Mesendoderm (in vitro differentiated cells): ENCODE measurements at regions not wholly inside any gene's neighbourhood (a gene's known extent, or its start where the extent isn't known, plus 50 kb on each side); places are given as distances from the start of the nearest gene placed in this dataset.

Source experiments
- DNase-seq: peaks from one replicate; pipeline ENCODE4 v3.0.0; 2013
- H2AK5ac ChIP-seq: 2 replicates; pipeline ENCODE4 v1.6.1; 2013; ENCODE audit warnings: low read length, inconsistent platforms
- H2BK120ac ChIP-seq: 2 replicates; pipeline ENCODE4 v1.6.1; 2013; ENCODE audit warnings: low read depth, mild to moderate bottlenecking, low read length, moderate library complexity, mixed read lengths
- H2BK15ac ChIP-seq: replicated peaks from 2 replicates; pipeline ENCODE4 v1.6.1; 2013; ENCODE audit warnings: low read depth, mild to moderate bottlenecking, moderate library complexity
- H2BK5ac ChIP-seq: 2 replicates; pipeline ENCODE4 v1.6.1; 2013; ENCODE audit warnings: low read length, inconsistent platforms
- H3K18ac ChIP-seq: 2 replicates; pipeline ENCODE4 v1.6.1; 2013; ENCODE audit warnings: mild to moderate bottlenecking, low read length, mixed read lengths
- H3K23ac ChIP-seq: one replicate; pipeline ENCODE4 v1.6.1; 2013; ENCODE audit warnings: low read length
- H3K27ac ChIP-seq: 2 replicates; pipeline ENCODE4 v1.5.1; 2013; ENCODE audit warnings: low read depth, mild to moderate bottlenecking, inconsistent platforms, low read length, moderate library complexity
- H3K27me3 ChIP-seq: 2 replicates; pipeline ENCODE4 v1.6.1; 2013; ENCODE audit warnings: low read length, control low read depth, mild to moderate bottlenecking, inconsistent platforms; ENCODE audit not compliant: insufficient read depth, poor library complexity
- H3K36me3 ChIP-seq: 2 replicates; pipeline ENCODE4 v1.6.1; 2013; ENCODE audit warnings: low read length, inconsistent platforms; ENCODE audit not compliant: control insufficient read depth, insufficient read depth
- H3K4ac ChIP-seq: one replicate; pipeline ENCODE4 v1.6.1; 2013; ENCODE audit warnings: low read depth, mild to moderate bottlenecking, low read length, moderate library complexity
- H3K4me1 ChIP-seq: 2 replicates; pipeline ENCODE4 v1.6.1; 2013; ENCODE audit warnings: low read depth, low read length, inconsistent platforms; ENCODE audit not compliant: control insufficient read depth
- H3K4me2 ChIP-seq: 2 replicates; pipeline ENCODE4 v1.6.1; 2013; ENCODE audit warnings: low read length
- H3K4me3 ChIP-seq: 2 replicates; pipeline ENCODE4 v1.5.1; 2013; ENCODE audit warnings: mild to moderate bottlenecking, low read length
- H3K56ac ChIP-seq: one replicate; pipeline ENCODE4 v1.6.1; 2013; ENCODE audit warnings: low read length
- H3K79me1 ChIP-seq: 2 replicates; pipeline ENCODE4 v1.6.1; 2013; ENCODE audit warnings: low read length, inconsistent platforms
- H3K79me2 ChIP-seq: 2 replicates; pipeline ENCODE4 v1.6.1; 2013; ENCODE audit warnings: mild to moderate bottlenecking, low read length; ENCODE audit not compliant: control insufficient read depth, insufficient read depth
- H3K9ac ChIP-seq: 2 replicates; pipeline ENCODE4 v1.6.1; 2013; ENCODE audit warnings: low read length, inconsistent platforms
- H4K5ac ChIP-seq: one replicate; pipeline ENCODE4 v1.6.1; 2013; ENCODE audit warnings: low read length
- H4K8ac ChIP-seq: one replicate; pipeline ENCODE4 v1.6.1; 2013; ENCODE audit warnings: low read depth, mild to moderate bottlenecking, control low read depth, low read length, moderate library complexity
- WGBS: extraction: QIAGEN DNeasy Blood & Tissue Kit; methylation state at CpG from one replicate; pipeline ENCODE4 v1.1.7; 2013; ENCODE audit warnings: low lambda C conversion rate, missing lambda C conversion rate; ENCODE audit not compliant: insufficient coverage; ENCODE audit errors: extremely low coverage; 5-methylcytosine and 5-hydroxymethylcytosine counted together

DNA sequence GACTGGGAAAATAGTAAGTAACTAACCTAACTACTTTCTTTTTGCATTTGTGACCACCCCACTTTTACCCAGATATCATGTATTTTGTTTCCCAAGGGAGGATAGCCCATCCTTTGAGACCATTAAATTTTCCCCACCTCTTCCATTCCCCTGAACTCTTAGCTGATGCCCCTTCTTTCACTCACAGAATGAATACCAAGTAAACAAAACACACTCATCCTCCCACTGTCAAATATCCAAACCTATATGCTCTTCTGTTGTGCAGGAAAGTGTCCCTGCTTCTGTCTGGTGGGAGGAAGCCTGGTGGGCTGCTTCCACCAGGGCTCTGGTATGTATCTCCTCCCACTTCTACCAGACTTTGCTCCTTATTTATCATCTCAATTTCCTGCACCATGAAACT, 64.6 kb upstream of the PARD3B start:
- H2BK15ac ChIP-seq: no peak overlapping the region
- H3K79me2 ChIP-seq: no peaks in the 10 kb centered on the region
- no peak overlapping the region for H2BK5ac ChIP-seq
- no peaks in the 10 kb centered on the region for H3K79me1 ChIP-seq
- no peak overlapping the region for H2AK5ac ChIP-seq
- no peak overlapping the region for H4K8ac ChIP-seq
- H3K27ac ChIP-seq: no peak overlapping the region
- no peaks in the 10 kb centered on the region for H3K4me1 ChIP-seq
- H2BK120ac ChIP-seq: no peak overlapping the region
- H3K23ac ChIP-seq: no peak overlapping the region
- no peak for DNase-seq
- no peak overlapping the region for H3K4ac ChIP-seq
- no peaks in the 10 kb centered on the region for H3K27me3 ChIP-seq
- no peak overlapping the region for H3K4me3 ChIP-seq
- H4K5ac ChIP-seq: no peak overlapping the region
- H3K4me2 ChIP-seq: no peak overlapping the region
- H3K36me3 ChIP-seq: no peaks in the 10 kb centered on the region
- H3K56ac ChIP-seq: no peak overlapping the region
- no peak overlapping the region for H3K18ac ChIP-seq
- no peak overlapping the region for H3K9ac ChIP-seq

DNA sequence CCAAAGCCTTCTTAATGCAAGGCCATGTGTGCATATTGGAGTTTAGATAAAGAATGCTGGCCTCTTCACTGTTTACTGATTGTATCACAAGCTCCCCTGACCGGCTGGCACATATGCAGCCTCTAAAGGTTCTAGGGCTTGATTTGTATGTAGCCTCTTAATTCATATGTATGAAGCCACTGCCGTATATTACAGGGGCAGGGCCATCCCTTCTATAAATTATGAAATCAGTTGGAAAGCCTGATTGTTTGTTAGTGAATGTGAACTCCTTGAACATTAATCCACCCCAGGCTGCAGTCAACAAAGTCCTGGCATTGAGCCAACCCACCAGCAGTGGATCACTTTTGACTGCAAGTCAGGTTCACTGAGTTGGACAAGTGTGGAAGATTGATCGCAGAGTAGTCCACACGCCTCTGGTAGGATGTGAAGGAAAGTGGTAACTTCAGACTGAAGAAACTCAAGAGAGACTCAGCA, 61.6 kb upstream of the PARD3B start:
- H3K9ac ChIP-seq: no peak overlapping the region
- no peaks in the 10 kb centered on the region for H3K79me1 ChIP-seq
- no peak overlapping the region for H3K56ac ChIP-seq
- H3K36me3 ChIP-seq: no peaks in the 10 kb centered on the region
- no peak overlapping the region for H2AK5ac ChIP-seq
- no peak overlapping the region for H3K23ac ChIP-seq
- no peak overlapping the region for H4K5ac ChIP-seq
- DNase-seq: no peak
- H3K27ac ChIP-seq: no peak overlapping the region
- H3K4me3 ChIP-seq: no peak overlapping the region
- no peaks in the 10 kb centered on the region for H3K27me3 ChIP-seq
- no CpG with 5 or more reads among the region's 4 CpGs for WGBS
- H2BK5ac ChIP-seq: no peak overlapping the region
- no peaks in the 10 kb centered on the region for H3K79me2 ChIP-seq
- H3K4ac ChIP-seq: no peak overlapping the region
- H3K4me2 ChIP-seq: no peak overlapping the region
- no peak overlapping the region for H2BK120ac ChIP-seq
- H2BK15ac ChIP-seq: no peak overlapping the region
- no peak overlapping the region for H4K8ac ChIP-seq
- no peaks in the 10 kb centered on the region for H3K4me1 ChIP-seq
- no peak overlapping the region for H3K18ac ChIP-seq

DNA sequence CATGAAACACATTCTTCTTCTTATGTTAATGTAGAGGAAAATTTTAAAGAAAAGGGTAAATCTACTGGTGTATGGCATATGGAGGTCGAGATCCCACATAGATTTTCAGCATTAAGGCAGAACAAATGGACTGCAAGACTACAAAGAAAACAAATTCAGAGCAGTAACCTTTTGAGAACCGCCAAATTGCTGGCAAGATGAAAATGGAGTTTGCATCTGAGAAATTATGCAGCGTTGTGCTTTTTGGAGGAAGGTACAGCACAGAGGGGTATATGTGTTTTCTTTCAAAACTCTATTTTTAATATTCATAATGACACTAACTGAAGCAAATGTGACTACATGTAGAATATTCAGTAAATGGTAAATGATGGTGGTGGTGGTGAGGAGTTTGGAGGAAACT, 59.0 kb upstream of the PARD3B start:
- H3K27ac ChIP-seq: no peak overlapping the region
- H3K79me1 ChIP-seq: no peaks in the 10 kb centered on the region
- no peak overlapping the region for H2BK15ac ChIP-seq
- H2BK5ac ChIP-seq: no peak overlapping the region
- H3K4me2 ChIP-seq: no peak overlapping the region
- H3K56ac ChIP-seq: no peak overlapping the region
- no peak overlapping the region for H3K4me3 ChIP-seq
- H2BK120ac ChIP-seq: no peak overlapping the region
- DNase-seq: no peak
- H4K8ac ChIP-seq: no peak overlapping the region
- H3K9ac ChIP-seq: no peak overlapping the region
- no peaks in the 10 kb centered on the region for H3K4me1 ChIP-seq
- no peak overlapping the region for H3K4ac ChIP-seq
- no peak overlapping the region for H3K23ac ChIP-seq
- WGBS: no CpG with 5 or more reads among the region's 3 CpGs
- no peaks in the 10 kb centered on the region for H3K27me3 ChIP-seq
- H3K36me3 ChIP-seq: no peaks in the 10 kb centered on the region
- no peak overlapping the region for H2AK5ac ChIP-seq
- H3K79me2 ChIP-seq: no peaks in the 10 kb centered on the region
- no peak overlapping the region for H4K5ac ChIP-seq
- no peak overlapping the region for H3K18ac ChIP-seq

DNA sequence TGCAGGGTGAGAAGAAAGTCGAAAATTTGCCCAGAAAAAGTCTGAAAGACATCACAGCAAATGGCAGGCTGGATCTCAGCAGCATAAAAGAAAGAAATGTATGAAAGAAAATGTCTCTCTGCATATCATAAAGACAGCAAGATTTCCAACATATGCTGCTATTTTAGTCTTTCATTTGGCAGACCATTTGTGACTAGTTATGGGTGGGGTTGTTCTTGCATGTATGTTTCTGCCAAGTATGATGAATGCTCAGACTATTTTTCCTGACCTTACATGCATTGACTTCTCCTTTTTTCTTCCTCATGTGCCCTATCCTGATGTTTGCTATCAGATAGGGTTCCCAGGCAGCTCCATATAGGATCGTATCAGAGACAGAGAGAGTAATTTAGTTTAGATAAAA, 58.5 kb upstream of the PARD3B start:
- Histone ChIP-seq H2BK5ac (no peak overlapping the region), H4K8ac (no peak overlapping the region), H3K79me2 (no peaks in the 10 kb centered on the region), H4K5ac (no peak overlapping the region), H3K27ac (no peak overlapping the region), H3K56ac (no peak overlapping the region), H3K4me2 (no peak overlapping the region), H3K79me1 (no peaks in the 10 kb centered on the region), H2BK120ac (no peak overlapping the region), H3K4me1 (no peaks in the 10 kb centered on the region), H3K4ac (no peak overlapping the region), H2BK15ac (no peak overlapping the region), H2AK5ac (no peak overlapping the region), H3K23ac (no peak overlapping the region), H3K18ac (no peak overlapping the region), H3K9ac (no peak overlapping the region), H3K4me3 (no peak overlapping the region), H3K36me3 (no peaks in the 10 kb centered on the region), H3K27me3 (no peaks in the 10 kb centered on the region)
- no CpG with 5 or more reads among the region's 2 CpGs for WGBS
- DNase-seq: no peak

DNA sequence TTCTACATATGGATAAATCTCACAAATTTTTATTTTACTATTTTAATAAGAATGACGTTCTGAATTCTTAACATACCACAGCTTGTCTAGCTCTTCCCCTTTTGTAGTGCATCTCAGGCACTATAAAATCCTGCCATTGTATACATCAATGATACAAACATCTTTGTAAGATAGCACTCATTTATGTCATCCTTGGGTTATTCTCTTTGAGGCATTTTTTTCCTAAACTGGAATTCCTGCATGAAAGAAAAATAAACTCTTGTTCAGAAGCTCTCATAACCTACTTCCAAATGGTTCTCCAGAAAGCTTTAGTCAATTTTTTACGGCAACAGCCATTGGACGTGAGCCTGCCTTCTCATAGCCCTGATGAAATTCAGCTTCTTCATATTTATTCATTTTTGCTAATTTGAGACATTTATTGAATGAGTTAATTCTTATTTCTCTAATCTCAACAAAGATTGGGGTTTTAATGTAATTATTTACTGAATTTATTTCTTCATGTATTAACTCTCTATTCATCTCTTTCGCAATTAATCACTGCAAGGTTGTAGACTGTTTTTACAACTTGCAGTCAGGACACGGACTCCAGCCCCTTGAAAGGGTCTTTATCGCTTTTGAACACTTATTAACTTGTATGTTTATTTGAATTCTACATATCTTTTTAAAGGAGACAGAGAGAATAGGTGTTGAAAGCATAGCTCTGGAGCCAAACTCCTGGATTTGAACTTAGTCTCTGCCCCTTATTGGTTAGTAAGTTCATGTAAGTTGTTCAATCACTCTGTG, 57.6 kb upstream of the PARD3B start:
- no peak overlapping the region for H2BK15ac ChIP-seq
- no peak overlapping the region for H2BK5ac ChIP-seq
- no peak overlapping the region for H3K18ac ChIP-seq
- H3K56ac ChIP-seq: no peak overlapping the region
- no peak overlapping the region for H3K9ac ChIP-seq
- WGBS: no CpG with 5 or more reads among the region's 6 CpGs
- no peak overlapping the region for H3K4ac ChIP-seq
- H3K79me2 ChIP-seq: no peaks in the 10 kb centered on the region
- no peak overlapping the region for H3K23ac ChIP-seq
- H3K27ac ChIP-seq: no peak overlapping the region
- H3K27me3 ChIP-seq: no peaks in the 10 kb centered on the region
- H3K79me1 ChIP-seq: no peaks in the 10 kb centered on the region
- no peak overlapping the region for H4K5ac ChIP-seq
- H3K4me2 ChIP-seq: no peak overlapping the region
- no peaks in the 10 kb centered on the region for H3K4me1 ChIP-seq
- H2AK5ac ChIP-seq: no peak overlapping the region
- no peak for DNase-seq
- H3K36me3 ChIP-seq: no peaks in the 10 kb centered on the region
- no peak overlapping the region for H4K8ac ChIP-seq
- H2BK120ac ChIP-seq: no peak overlapping the region
- no peak overlapping the region for H3K4me3 ChIP-seq

DNA sequence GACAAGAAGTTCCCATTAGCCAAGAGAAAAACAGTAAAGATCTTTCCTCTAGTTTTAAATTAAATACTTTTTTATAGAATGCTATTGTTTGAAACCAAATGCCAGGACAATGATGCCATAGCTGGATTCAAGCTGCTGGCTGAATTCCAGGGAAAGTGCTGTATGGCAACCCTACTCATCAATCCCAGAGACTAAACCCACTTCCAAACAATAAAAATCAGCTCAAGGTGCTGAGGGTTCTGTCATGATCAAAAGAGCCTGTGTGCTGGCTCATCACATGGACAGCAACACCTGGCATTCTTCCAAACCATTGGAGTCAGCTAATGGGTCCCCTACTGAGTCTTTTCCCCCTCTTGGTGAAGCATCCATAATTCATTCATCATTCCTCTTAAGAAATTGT, 53.7 kb upstream of the PARD3B start:
- H2BK5ac ChIP-seq: no peak overlapping the region
- no peaks in the 10 kb centered on the region for H3K36me3 ChIP-seq
- H3K4ac ChIP-seq: no peak overlapping the region
- no peaks in the 10 kb centered on the region for H3K79me1 ChIP-seq
- H4K8ac ChIP-seq: no peak overlapping the region
- no peak overlapping the region for H2AK5ac ChIP-seq
- H3K23ac ChIP-seq: no peak overlapping the region
- no peak overlapping the region for H2BK120ac ChIP-seq
- no peak overlapping the region for H3K4me2 ChIP-seq
- H3K4me3 ChIP-seq: no peak overlapping the region
- H3K27me3 ChIP-seq: no peaks in the 10 kb centered on the region
- H3K4me1 ChIP-seq: no peaks in the 10 kb centered on the region
- no peak overlapping the region for H2BK15ac ChIP-seq
- no peak overlapping the region for H4K5ac ChIP-seq
- no peak for DNase-seq
- H3K9ac ChIP-seq: no peak overlapping the region
- no peak overlapping the region for H3K18ac ChIP-seq
- no peaks in the 10 kb centered on the region for H3K79me2 ChIP-seq
- no peak overlapping the region for H3K27ac ChIP-seq
- no peak overlapping the region for H3K56ac ChIP-seq
